ENCODE measurements at regions not wholly inside any gene's neighbourhood (a gene's known extent, or its start where the extent isn't known, plus 50 kb on each side); places are given as distances from the start of the nearest gene placed in this dataset.

DNA sequence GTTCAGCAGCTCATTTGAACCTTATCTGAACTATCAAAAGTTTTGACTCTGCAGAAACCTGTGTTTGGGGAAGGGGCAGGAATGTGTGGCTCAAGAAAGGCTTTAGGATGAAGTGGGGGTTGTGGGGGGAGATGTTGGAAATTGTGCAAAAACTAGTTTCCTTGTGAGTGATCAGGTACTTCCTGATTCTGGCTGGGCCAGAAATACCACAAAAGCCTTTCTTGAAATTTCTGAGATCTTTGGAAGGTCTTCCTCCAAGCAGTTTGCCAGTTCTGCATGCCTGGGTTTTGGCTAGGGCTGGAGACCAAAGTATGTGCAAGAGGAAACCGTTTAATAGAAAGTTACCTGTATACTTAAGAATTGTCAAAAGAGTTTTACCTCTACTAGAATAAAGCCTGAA is 116.6 kb downstream of the BMP2 start:
- Mint-ChIP-seq H3K36me3 (no peaks in the 10 kb centered on the region), H3K4me3 (no peak overlapping the region), H3K27ac (no peak overlapping the region), H3K4me1 (no peaks in the 10 kb centered on the region), H3K27me3 (ENCODE audit: low read depth in 2 of 2) (no peaks in the 10 kb centered on the region), H3K9me3 (peaks cover 6 to 9% of the 10 kb centered on the region in 2 donors)
- no peaks in the 10 kb centered on the region for H3K36me3 ChIP-seq (ENCODE audit: control insufficient read depth, insufficient read depth, low read length)
- H3K9me3 ChIP-seq (ENCODE audit: control insufficient read depth, insufficient read depth, low read length), result no peaks in the 10 kb centered on the region
- DNase-seq (no peak), ATAC-seq (no peak)
- WGBS (ENCODE audit: insufficient coverage), result no CpG with 5 or more reads among the region's 1 CpG
- TF ChIP-seq CTCF (IDR thresholded peaks at IDR 0.05), result no peak
- no peaks in the 10 kb centered on the region for H3K4me1 ChIP-seq (ENCODE audit: control insufficient read depth, insufficient read depth, low read length)
- intact Hi-C loops (cut with micrococcal nuclease), result no loop called here
- H3K27me3 ChIP-seq (ENCODE audit: control insufficient read depth, insufficient read depth, low read length), result no peaks in the 10 kb centered on the region
- H3K4me3 ChIP-seq (ENCODE audit: low read length), result no peak overlapping the region
- no peak overlapping the region for H3K27ac ChIP-seq (ENCODE audit: low read length)

- intact Hi-C loops (cut with micrococcal nuclease), result no loop called here
- Histone ChIP-seq H3K9me3 (ENCODE audit: control insufficient read depth, insufficient read depth, low read length) (no peaks in the 10 kb centered on the region), H3K27ac (ENCODE audit: low read length) (no peak overlapping the region), H3K4me3 (ENCODE audit: low read length) (no peak overlapping the region), H3K27me3 (ENCODE audit: control insufficient read depth, insufficient read depth, low read length) (no peaks in the 10 kb centered on the region), H3K36me3 (ENCODE audit: control insufficient read depth, insufficient read depth, low read length) (no peaks in the 10 kb centered on the region), H3K4me1 (ENCODE audit: control insufficient read depth, insufficient read depth, low read length) (no peaks in the 10 kb centered on the region)
- Mint-ChIP-seq H3K4me1 (no peaks in the 10 kb centered on the region), H3K36me3 (no peaks in the 10 kb centered on the region), H3K9me3 (peaks cover 6 to 9% of the 10 kb centered on the region in 2 donors), H3K27me3 (ENCODE audit: low read depth in 2 of 2) (no peaks in the 10 kb centered on the region), H3K27ac (no peak overlapping the region), H3K4me3 (no peak overlapping the region)
- no peak for ATAC-seq
- no peak for DNase-seq
- no peak for TF ChIP-seq CTCF (IDR thresholded peaks at IDR 0.05)
- 90% methylated on average over 8 of the region's 8 CpGs for WGBS (ENCODE audit: insufficient coverage)
These were observed 118.7 kb downstream of the BMP2 start for GRCh38 chr20:6886065-6886729.

GRCh38 chr20:6887966-6888365 is 120.5 kb downstream of the BMP2 start:
- Histone ChIP-seq H3K4me1 (ENCODE audit: control insufficient read depth, insufficient read depth, low read length) (no peaks in the 10 kb centered on the region), H3K27me3 (ENCODE audit: control insufficient read depth, insufficient read depth, low read length) (no peaks in the 10 kb centered on the region), H3K4me3 (ENCODE audit: low read length) (no peak overlapping the region), H3K9me3 (ENCODE audit: control insufficient read depth, insufficient read depth, low read length) (no peaks in the 10 kb centered on the region), H3K27ac (ENCODE audit: low read length) (no peak overlapping the region), H3K36me3 (ENCODE audit: control insufficient read depth, insufficient read depth, low read length) (no peaks in the 10 kb centered on the region)
- no peak for TF ChIP-seq CTCF (IDR thresholded peaks at IDR 0.05)
- no peak overlapping the region for H3K27ac Mint-ChIP-seq
- no peaks in the 10 kb centered on the region for H3K4me1 Mint-ChIP-seq
- DNase-seq, result no peak
- ATAC-seq, result no peak
- no peaks in the 10 kb centered on the region for H3K36me3 Mint-ChIP-seq
- no peaks in the 10 kb centered on the region for H3K27me3 Mint-ChIP-seq (ENCODE audit: low read depth in 2 of 2)
- WGBS (ENCODE audit: insufficient coverage), result 64% methylated on average over 4 of the region's 4 CpGs
- no peak overlapping the region for H3K4me3 Mint-ChIP-seq
- intact Hi-C loops (cut with micrococcal nuclease), result no loop called here
- peaks cover 6 to 9% of the 10 kb centered on the region in 2 donors for H3K9me3 Mint-ChIP-seq

Measured in natural killer cell (primary cell).